Neural cell (in vitro differentiated cells): ENCODE measurements at regions not wholly inside any gene's neighbourhood (a gene's known extent, or its start where the extent isn't known, plus 50 kb on each side); places are given as distances from the start of the nearest gene placed in this dataset.

ENCODE experiments used
- EZH2 ChIP-seq: fragments of 200-600, 300-800 bp; shearing (Covaris generic), sonication (generic); IDR thresholded peaks from 2 replicates; pipeline ENCODE4 v1.6.1; 2014; ENCODE audit warnings: antibody characterized with exemption, low read length, borderline replicate concordance, mild to moderate bottlenecking; ENCODE audit not compliant: insufficient read depth, poor library complexity, severe bottlenecking
- SMC3 ChIP-seq: fragments of 450-650 bp; conservative IDR thresholded peaks from 2 replicates; pipeline ENCODE4 v1.6.1; 2014; ENCODE audit warnings: antibody characterized with exemption, mild to moderate bottlenecking, moderate library complexity; ENCODE audit not compliant: poor library complexity

GRCh38 chr6:15781333-15781732 is 118.5 kb upstream of the DTNBP1 start:
- no peak for TF ChIP-seq SMC3
- TF ChIP-seq EZH2 = no peak
